ENCODE measurements at regions not wholly inside any gene's neighbourhood (a gene's known extent, or its start where the extent isn't known, plus 50 kb on each side); places are given as distances from the start of the nearest gene placed in this dataset.

DNA sequence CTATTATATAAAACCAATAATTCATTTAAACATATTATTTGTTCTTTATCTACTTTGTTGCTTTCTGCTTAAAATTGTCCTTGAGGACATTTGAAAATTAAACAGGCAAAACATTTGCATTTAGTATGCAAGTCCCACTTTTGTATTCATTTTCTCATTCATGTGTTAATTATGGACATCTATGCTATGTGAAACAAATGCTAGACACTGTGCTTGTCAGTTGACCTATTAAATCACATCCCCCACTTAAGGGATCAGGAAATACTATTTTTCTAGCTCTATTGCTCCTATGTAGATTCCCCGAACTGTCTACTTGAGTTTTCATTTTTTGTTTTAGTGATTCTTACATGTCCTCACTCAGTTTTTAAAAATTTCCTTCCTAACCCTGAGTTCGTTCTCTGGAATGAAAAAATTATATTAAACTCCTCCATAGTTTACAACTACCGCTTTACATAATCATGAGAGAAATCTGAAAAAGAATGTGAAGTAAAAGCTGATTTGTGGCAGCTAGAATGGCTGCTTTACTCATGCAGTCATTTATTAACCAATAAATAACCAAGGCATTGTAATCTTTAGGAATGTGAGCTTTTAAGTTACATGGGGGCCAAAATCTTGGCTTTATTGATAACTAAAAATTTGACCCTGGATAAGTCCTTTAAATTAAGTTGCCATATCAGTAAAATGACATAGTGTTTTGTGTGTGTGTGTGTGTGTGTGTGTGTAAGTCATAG is 188.5 kb downstream of the LIG4 start:
- no peak for DNase-seq (ENCODE audit: low read depth)
- TF ChIP-seq, protein P1, sequence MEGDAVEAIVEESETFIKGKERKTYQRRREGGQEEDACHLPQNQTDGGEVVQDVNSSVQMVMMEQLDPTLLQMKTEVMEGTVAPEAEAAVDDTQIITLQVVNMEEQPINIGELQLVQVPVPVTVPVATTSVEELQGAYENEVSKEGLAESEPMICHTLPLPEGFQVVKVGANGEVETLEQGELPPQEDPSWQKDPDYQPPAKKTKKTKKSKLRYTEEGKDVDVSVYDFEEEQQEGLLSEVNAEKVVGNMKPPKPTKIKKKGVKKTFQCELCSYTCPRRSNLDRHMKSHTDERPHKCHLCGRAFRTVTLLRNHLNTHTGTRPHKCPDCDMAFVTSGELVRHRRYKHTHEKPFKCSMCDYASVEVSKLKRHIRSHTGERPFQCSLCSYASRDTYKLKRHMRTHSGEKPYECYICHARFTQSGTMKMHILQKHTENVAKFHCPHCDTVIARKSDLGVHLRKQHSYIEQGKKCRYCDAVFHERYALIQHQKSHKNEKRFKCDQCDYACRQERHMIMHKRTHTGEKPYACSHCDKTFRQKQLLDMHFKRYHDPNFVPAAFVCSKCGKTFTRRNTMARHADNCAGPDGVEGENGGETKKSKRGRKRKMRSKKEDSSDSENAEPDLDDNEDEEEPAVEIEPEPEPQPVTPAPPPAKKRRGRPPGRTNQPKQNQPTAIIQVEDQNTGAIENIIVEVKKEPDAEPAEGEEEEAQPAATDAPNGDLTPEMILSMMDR (IDR thresholded peaks at IDR 0.05; ENCODE audit: low read depth, low read length, missing control alignments): no peak
- no peak overlapping the region for H3K4me3 ChIP-seq (ENCODE audit: low read depth, low read length)
- in situ Hi-C loops (cut with HindIII; ENCODE audit: low sequenced_read_pairs): no loop called here

DNA sequence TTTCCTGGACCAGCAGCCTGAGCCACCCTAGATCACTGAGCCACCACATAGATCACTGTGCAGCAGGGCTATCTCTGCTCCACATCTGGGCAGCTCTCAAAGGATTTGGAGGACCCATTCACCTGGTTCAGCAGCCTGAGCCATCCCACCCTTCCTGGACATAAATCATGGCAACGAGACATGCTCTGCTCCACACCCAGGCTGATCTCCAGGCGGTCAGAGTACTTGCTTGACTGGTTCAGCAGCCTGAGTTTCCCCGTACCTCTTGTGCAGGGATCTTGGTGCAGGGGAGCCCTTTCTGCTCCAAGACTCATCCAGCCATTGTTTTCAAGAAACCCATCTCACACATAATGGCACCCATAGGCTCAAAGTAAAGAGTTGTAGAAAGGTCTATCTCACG is 195.3 kb downstream of the LIG4 start:
- in situ Hi-C loops (cut with HindIII; ENCODE audit: low sequenced_read_pairs): no loop called here
- TF ChIP-seq, protein P1 (IDR thresholded peaks at IDR 0.05; ENCODE audit: low read depth, low read length, missing control alignments): no peak
- no peak for DNase-seq (ENCODE audit: low read depth)
- no peak overlapping the region for H3K4me3 ChIP-seq (ENCODE audit: low read depth, low read length)

DNA sequence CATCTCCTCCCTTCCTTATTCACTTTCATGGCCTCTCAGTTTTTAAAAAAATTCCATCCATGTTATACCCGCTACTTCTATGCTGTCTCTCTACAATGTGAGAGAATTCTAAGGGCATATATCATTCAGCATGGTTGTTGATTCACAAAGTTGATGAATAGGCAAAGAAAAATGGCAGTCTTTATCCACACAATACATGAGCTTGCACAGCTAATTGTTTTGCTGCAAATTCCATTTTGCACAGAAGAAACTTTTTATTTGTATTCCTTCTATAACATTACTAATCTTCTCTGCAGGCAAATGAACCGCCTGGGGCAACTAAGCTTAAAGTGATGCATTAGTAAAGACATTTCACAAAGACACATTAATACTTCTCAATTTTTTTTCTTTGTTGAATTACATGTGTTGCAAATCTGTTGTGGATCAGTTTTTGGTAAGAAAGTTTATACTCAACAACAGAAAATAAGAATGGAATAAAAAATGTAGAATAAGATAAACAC is 196.9 kb downstream of the LIG4 start:
- in situ Hi-C loops (cut with HindIII; ENCODE audit: low sequenced_read_pairs): no loop called here
- no peak for DNase-seq (ENCODE audit: low read depth)
- TF ChIP-seq, protein P1 (IDR thresholded peaks at IDR 0.05; ENCODE audit: low read depth, low read length, missing control alignments): no peak
- no peak overlapping the region for H3K4me3 ChIP-seq (ENCODE audit: low read depth, low read length)

DNA sequence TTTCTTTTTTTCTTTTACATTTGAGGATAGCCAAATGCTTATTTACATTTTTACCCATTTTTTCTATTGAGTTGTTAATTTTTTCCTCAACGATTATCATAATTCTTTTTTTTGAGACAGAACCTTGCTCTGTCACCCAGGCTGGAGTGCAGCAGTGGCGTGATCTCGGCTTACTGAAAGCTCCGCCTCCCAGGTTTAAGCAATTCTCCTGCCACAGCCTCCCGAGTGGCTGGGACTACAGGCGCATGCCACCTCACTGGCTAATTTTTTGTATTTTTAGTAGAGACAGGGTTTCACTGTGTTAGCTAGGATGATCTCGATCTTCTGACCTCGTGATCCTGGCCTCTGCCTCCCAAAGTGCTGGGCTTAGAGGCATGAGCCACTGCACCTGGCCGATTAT is 208.7 kb downstream of the LIG4 start:
- TF ChIP-seq, protein P1 (IDR thresholded peaks at IDR 0.05; ENCODE audit: low read depth, low read length, missing control alignments): no peak
- H3K4me3 ChIP-seq (ENCODE audit: low read depth, low read length): no peak overlapping the region
- DNase-seq (ENCODE audit: low read depth): no peak
- in situ Hi-C loops (cut with HindIII; ENCODE audit: low sequenced_read_pairs): no loop called here

DNA sequence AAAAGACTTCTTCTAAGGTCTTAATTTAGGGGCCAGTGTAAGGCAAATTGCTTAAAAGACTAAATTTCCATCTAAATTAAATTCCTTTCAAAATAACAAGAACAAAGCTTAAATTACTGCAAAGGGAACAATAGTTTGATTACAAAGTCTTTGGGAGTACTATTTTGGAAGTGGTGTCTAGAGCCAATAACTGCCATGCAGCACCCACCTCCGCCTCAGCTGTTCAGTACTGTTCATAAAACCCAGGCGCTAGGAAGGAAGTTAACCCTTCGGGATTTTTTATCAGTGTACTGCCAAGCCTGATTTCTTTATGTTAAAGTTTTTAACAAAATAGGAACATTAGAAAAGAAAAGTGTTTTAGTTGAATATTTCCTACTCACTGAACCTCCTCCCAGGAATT is 210.1 kb downstream of the LIG4 start:
- TF ChIP-seq, protein P1 (IDR thresholded peaks at IDR 0.05; ENCODE audit: low read depth, low read length, missing control alignments): no peak

DNA sequence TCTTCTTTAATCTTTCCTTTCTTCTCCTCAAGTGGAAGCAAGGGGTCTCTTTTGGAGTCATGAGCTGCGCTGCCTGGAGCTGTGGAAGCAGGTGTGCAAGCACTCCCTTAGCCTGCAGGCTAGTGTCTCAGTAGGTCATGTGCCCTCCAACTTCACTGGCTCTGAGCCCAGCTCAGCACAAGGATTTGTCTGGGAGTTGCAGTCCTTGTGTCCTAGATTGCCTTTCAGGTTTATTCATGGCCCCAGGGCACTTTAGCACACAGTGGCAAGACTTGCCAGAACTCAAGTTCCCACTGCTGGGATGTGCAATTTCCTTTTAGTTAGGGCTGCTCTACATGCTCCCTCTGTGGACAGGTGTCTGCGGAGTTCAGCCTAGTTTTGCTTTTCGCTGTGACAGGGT is 211.7 kb downstream of the LIG4 start:
- DNase-seq (ENCODE audit: low read depth): no peak
- no peak overlapping the region for H3K4me3 ChIP-seq (ENCODE audit: low read depth, low read length)
- in situ Hi-C loops (cut with HindIII; ENCODE audit: low sequenced_read_pairs): no loop called here
- TF ChIP-seq, protein P1 (IDR thresholded peaks at IDR 0.05; ENCODE audit: low read depth, low read length, missing control alignments): no peak

More for the DNA sequence above, 210.1 kb downstream of the LIG4 start:
- in situ Hi-C loops (cut with HindIII; ENCODE audit: low sequenced_read_pairs): no loop called here
- DNase-seq (ENCODE audit: low read depth): no peak
- H3K4me3 ChIP-seq (ENCODE audit: low read depth, low read length): no peak overlapping the region

Measured in astrocyte of the cerebellum (primary cell).